IMR-90 (cell line): ENCODE measurements at regions not wholly inside any gene's neighbourhood (a gene's known extent, or its start where the extent isn't known, plus 50 kb on each side); places are given as distances from the start of the nearest gene placed in this dataset.

ENCODE experiments used
- ATAC-seq: fragments of 200-7000 bp; cut with Tn5 transposase; 2 replicates; pipeline ENCODE4 v1.9.1; 2020; ENCODE audit warnings: low read depth, mild to moderate bottlenecking, moderate library complexity
- BruUV-seq: library from RNA; stranded (reverse); fragments of 400-500 nt; replicated peaks from 2 replicates; lab custom pipeline; 2021; lab: Mats Ljungman, UMichigan
- CTCF ChIA-PET: fragments of 300-600 bp; formaldehyde crosslinking; extraction: SDS; loops from one replicate; lab custom pipeline; 2021; ENCODE audit warnings: antibody characterized with exemption; lab: Yijun Ruan, JAX
- POLR2A ChIA-PET: fragments of 300-600 bp; sonication (Branson Sonifier 250); formaldehyde crosslinking; loops from one replicate; lab custom pipeline; 2022; ENCODE audit warnings: antibody characterized with exemption; ENCODE audit not compliant: unreplicated experiment; lab: Charles Lee
- DNase-seq: peaks from one replicate; pipeline ENCODE4 v3.0.0; 2013
- H2AFZ ChIP-seq: replicated peaks from 2 replicates; pipeline ENCODE3; 2013; ENCODE audit warnings: low read length, mild to moderate bottlenecking; ENCODE audit not compliant: poor library complexity
- H2AK5ac ChIP-seq: 2 replicates; pipeline ENCODE4 v1.6.1; 2013; ENCODE audit warnings: low read depth, low read length, inconsistent platforms
- H2AK9ac ChIP-seq: replicated peaks from 2 replicates; pipeline ENCODE3; 2013; ENCODE audit warnings: mild to moderate bottlenecking, low read depth, low read length, moderate library complexity; ENCODE audit not compliant: poor library complexity
- H2BK120ac ChIP-seq: 2 replicates; pipeline ENCODE4 v1.6.1; 2013; ENCODE audit warnings: low read depth, low read length, inconsistent platforms
- H2BK15ac ChIP-seq: 3 replicates; pipeline ENCODE4 v1.6.1; 2013; ENCODE audit warnings: low read depth, low read length, inconsistent platforms
- H2BK20ac ChIP-seq: 2 replicates; pipeline ENCODE4 v1.6.1; 2013; ENCODE audit warnings: low read depth, mild to moderate bottlenecking, inconsistent platforms, low read length, moderate library complexity
- H2BK5ac ChIP-seq: 2 replicates; pipeline ENCODE4 v1.6.1; 2013; ENCODE audit warnings: mild to moderate bottlenecking, low read depth, low read length, inconsistent platforms; ENCODE audit not compliant: poor library complexity, severe bottlenecking
- H3K14ac ChIP-seq: replicated peaks from 2 replicates; pipeline ENCODE4 v1.6.1; 2013; ENCODE audit warnings: low read depth, low read length, inconsistent platforms
- H3K18ac ChIP-seq: 2 replicates; pipeline ENCODE4 v1.6.1; 2013; ENCODE audit warnings: low read depth, low read length, control low read depth
- H3K23ac ChIP-seq: 2 replicates; pipeline ENCODE4 v1.6.1; 2013; ENCODE audit warnings: low read depth, low read length, inconsistent platforms
- H3K27ac ChIP-seq: 2 replicates; pipeline ENCODE4 v1.5.1; 2013; ENCODE audit warnings: mild to moderate bottlenecking, control low read depth, low read length; ENCODE audit not compliant: insufficient read depth
- H3K27me3 ChIP-seq: 2 replicates; pipeline ENCODE4 v1.6.1; 2013; ENCODE audit warnings: low read length; ENCODE audit not compliant: control insufficient read depth, insufficient read depth
- H3K36me3 ChIP-seq: 2 replicates; pipeline ENCODE4 v1.6.1; 2013; ENCODE audit warnings: low read length, mixed read lengths; ENCODE audit not compliant: control insufficient read depth, insufficient read depth
- H3K4ac ChIP-seq: 2 replicates; pipeline ENCODE4 v1.6.1; 2013; ENCODE audit warnings: low read depth, low read length, inconsistent platforms
- H3K4me1 ChIP-seq: 2 replicates; pipeline ENCODE4 v1.6.1; 2013; ENCODE audit warnings: low read length, mixed read lengths; ENCODE audit not compliant: control insufficient read depth, insufficient read depth
- H3K4me2 ChIP-seq: 2 replicates; pipeline ENCODE4 v1.6.1; 2013; ENCODE audit warnings: low read depth, mild to moderate bottlenecking, control low read depth, low read length, moderate library complexity
- H3K4me3 ChIP-seq: 2 replicates; pipeline ENCODE4 v1.5.1; 2013; ENCODE audit warnings: low read depth, mild to moderate bottlenecking, control low read depth, low read length, moderate library complexity; ENCODE audit not compliant: insufficient read depth
- H3K56ac ChIP-seq: 2 replicates; pipeline ENCODE4 v1.6.1; 2013; ENCODE audit warnings: low read length, inconsistent platforms; ENCODE audit not compliant: insufficient read depth; ENCODE audit errors: extremely low read depth
- H3K79me1 ChIP-seq, 2 experiments: 2 replicates each; pipeline ENCODE4 v1.6.1; 2013; ENCODE audit warnings: low read length in 2 of 2, inconsistent platforms in 1 of 2, low read depth in 1 of 2
- H3K9ac ChIP-seq: 2 replicates; pipeline ENCODE4 v1.6.1; 2013; ENCODE audit warnings: low read depth, low read length, control low read depth
- H3K9me1 ChIP-seq: 2 replicates; pipeline ENCODE4 v1.6.1; 2013; ENCODE audit warnings: low read length, inconsistent platforms; ENCODE audit not compliant: insufficient read depth
- H3K9me3 ChIP-seq: 2 replicates; pipeline ENCODE4 v1.6.1; 2013; ENCODE audit warnings: low read length; ENCODE audit not compliant: control insufficient read depth, insufficient read depth
- H4K20me1 ChIP-seq: 2 replicates; pipeline ENCODE4 v1.6.1; 2013; ENCODE audit warnings: low read length, inconsistent platforms; ENCODE audit not compliant: insufficient read depth
- H4K5ac ChIP-seq: 2 replicates; pipeline ENCODE4 v1.6.1; 2013; ENCODE audit warnings: mild to moderate bottlenecking, low read depth, low read length, control low read depth
- H4K8ac ChIP-seq, 2 experiments: 2 replicates each; pipeline ENCODE4 v1.6.1; 2013; ENCODE audit warnings: low read depth in 2 of 2, low read length in 2 of 2, control low read depth in 1 of 2, inconsistent platforms in 1 of 2
- H4K91ac ChIP-seq: 2 replicates; pipeline ENCODE4 v1.6.1; 2013; ENCODE audit warnings: low read depth, low read length, inconsistent platforms; ENCODE audit not compliant: insufficient read depth
- BHLHE40 ChIP-seq: fragments of 150-350 bp; IDR thresholded peaks from 2 replicates; pipeline ENCODE4 v1.6.1; 2016; ENCODE audit warnings: mild to moderate bottlenecking, low read depth, low read length
- CEBPB ChIP-seq: IDR thresholded peaks from 2 replicates; pipeline ENCODE4 v1.6.1; 2012; ENCODE audit warnings: low read depth, low read length, improper control_type of control experiment
- CHD1 ChIP-seq: IDR thresholded peaks from 2 replicates; pipeline ENCODE4 v1.6.1; 2012; ENCODE audit warnings: low read depth, low read length, improper control_type of control experiment
- FOS ChIP-seq: fragments of 150-350 bp; IDR thresholded peaks from 2 replicates; pipeline ENCODE4 v1.6.1; 2016; ENCODE audit warnings: low read depth, low read length
- MAFK ChIP-seq: IDR thresholded peaks from 2 replicates; pipeline ENCODE4 v1.6.1; 2012; ENCODE audit warnings: low read depth, low read length, improper control_type of control experiment
- MAZ ChIP-seq: IDR thresholded peaks from 2 replicates; pipeline ENCODE4 v1.6.1; 2012; ENCODE audit warnings: low read depth, mild to moderate bottlenecking, low read length, improper control_type of control experiment, moderate library complexity, borderline replicate concordance
- MXI1 ChIP-seq: IDR thresholded peaks from 2 replicates; pipeline ENCODE4 v1.6.1; 2012; ENCODE audit warnings: low read depth, mild to moderate bottlenecking, low read length, moderate library complexity, borderline replicate concordance
- NFE2L2 ChIP-seq: fragments of 150-350 bp; IDR thresholded peaks from 2 replicates; pipeline ENCODE4 v1.6.1; 2016; ENCODE audit warnings: low read depth, mild to moderate bottlenecking, low read length
- POLR2A ChIP-seq: IDR thresholded peaks from 2 replicates; pipeline ENCODE4 v1.6.1; 2012; ENCODE audit warnings: mild to moderate bottlenecking, low read depth, low read length
- RAD21 ChIP-seq: IDR thresholded peaks from 2 replicates; pipeline ENCODE4 v1.6.1; 2012; ENCODE audit warnings: low read length, improper control_type of control experiment
- RCOR1 ChIP-seq: IDR thresholded peaks from 2 replicates; pipeline ENCODE4 v1.6.1; 2012; ENCODE audit warnings: mild to moderate bottlenecking, low read length, improper control_type of control experiment; ENCODE audit not compliant: insufficient replicate concordance
- RFX5 ChIP-seq: IDR thresholded peaks from 2 replicates; pipeline ENCODE4 v1.8.0; 2012; ENCODE audit warnings: low read depth, mild to moderate bottlenecking, low read length, moderate library complexity
- SMC3 ChIP-seq: fragments of 150-350 bp; IDR thresholded peaks from 2 replicates; pipeline ENCODE4 v1.6.1; 2016; ENCODE audit warnings: low read depth, mild to moderate bottlenecking, antibody characterized with exemption, low read length, moderate library complexity
- WGBS, 2 experiments: methylation state at CpG; one replicate each; pipeline versions ENCODE4 v1.1.5 to v1.1.7; 2013; ENCODE audit warnings: missing lambda C conversion rate in 2 of 2; ENCODE audit not compliant: insufficient read length in 1 of 2; ENCODE audit errors: extremely low coverage in 2 of 2; 5-methylcytosine and 5-hydroxymethylcytosine counted together
- dilution Hi-C: fragments of 300-500 bp; cut with HindIII; formaldehyde crosslinking; loops from one replicate; pipeline ENCODE4 v1.14.3; 2018; ENCODE audit warnings: low sequenced_read_pairs; ENCODE audit not compliant: unreplicated experiment
- in situ Hi-C: fragments of 300-500 bp; cut with MboI; formaldehyde crosslinking; loops from 3 replicates; pipeline ENCODE4 v1.14.3; 2019; ENCODE audit warnings: low sequenced_read_pairs, inconsistent platforms, mixed read lengths
- intact Hi-C: fragments of 100-400 bp; cut with micrococcal nuclease; formaldehyde crosslinking; loops from 2 replicates; pipeline ENCODE4 v1.10.0; 2022
- TF ChIP-seq, protein P1 (sequence below): fragments of 150-350 bp; IDR thresholded peaks from 2 replicates; pipeline ENCODE4 v1.6.1; 2016; ENCODE audit warnings: low read depth, mild to moderate bottlenecking, low read length, moderate library complexity, borderline replicate concordance
- TF ChIP-seq, protein P2 (sequence below): conservative IDR thresholded peaks from 2 replicates; pipeline ENCODE4 v1.5.1; 2012; ENCODE audit warnings: mild to moderate bottlenecking, low read depth, low read length, improper control_type of control experiment
- TF ChIP-seq, protein P3 (sequence below): fragments of 150-350 bp; IDR thresholded peaks from 2 replicates; pipeline ENCODE4 v1.6.1; 2017; ENCODE audit warnings: mild to moderate bottlenecking, antibody characterized with exemption, low read length, low read depth

DNA sequence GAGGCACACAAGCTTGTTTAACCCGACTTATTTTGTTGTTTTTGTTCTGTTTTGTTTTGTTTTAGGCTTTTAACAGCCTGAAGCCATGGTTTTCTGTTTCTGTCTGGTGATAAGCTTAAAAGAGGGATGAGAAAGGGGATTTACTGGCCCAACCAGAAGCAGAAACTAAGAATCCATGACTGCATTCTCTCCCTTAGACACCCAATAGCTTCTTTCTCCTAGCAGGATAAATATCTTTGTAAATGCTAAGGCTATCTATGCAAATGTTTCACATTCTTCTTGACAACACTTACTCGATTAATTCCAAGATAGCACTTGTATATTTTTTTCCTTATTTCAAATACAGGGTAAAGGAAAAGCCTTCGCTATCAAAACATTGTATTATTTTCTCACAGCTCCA lies 53.7 kb upstream of the SMAD1 start:
- TF ChIP-seq BHLHE40: no peak
- TF ChIP-seq NFE2L2: no peak
- TF ChIP-seq SMC3: no peak
- no peak for TF ChIP-seq RAD21
- TF ChIP-seq RFX5: no peak
- TF ChIP-seq POLR2A: no peak
- no peak for TF ChIP-seq CHD1
- TF ChIP-seq, protein P1, sequence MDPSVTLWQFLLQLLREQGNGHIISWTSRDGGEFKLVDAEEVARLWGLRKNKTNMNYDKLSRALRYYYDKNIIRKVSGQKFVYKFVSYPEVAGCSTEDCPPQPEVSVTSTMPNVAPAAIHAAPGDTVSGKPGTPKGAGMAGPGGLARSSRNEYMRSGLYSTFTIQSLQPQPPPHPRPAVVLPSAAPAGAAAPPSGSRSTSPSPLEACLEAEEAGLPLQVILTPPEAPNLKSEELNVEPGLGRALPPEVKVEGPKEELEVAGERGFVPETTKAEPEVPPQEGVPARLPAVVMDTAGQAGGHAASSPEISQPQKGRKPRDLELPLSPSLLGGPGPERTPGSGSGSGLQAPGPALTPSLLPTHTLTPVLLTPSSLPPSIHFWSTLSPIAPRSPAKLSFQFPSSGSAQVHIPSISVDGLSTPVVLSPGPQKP: no peak
- TF ChIP-seq, protein P2, sequence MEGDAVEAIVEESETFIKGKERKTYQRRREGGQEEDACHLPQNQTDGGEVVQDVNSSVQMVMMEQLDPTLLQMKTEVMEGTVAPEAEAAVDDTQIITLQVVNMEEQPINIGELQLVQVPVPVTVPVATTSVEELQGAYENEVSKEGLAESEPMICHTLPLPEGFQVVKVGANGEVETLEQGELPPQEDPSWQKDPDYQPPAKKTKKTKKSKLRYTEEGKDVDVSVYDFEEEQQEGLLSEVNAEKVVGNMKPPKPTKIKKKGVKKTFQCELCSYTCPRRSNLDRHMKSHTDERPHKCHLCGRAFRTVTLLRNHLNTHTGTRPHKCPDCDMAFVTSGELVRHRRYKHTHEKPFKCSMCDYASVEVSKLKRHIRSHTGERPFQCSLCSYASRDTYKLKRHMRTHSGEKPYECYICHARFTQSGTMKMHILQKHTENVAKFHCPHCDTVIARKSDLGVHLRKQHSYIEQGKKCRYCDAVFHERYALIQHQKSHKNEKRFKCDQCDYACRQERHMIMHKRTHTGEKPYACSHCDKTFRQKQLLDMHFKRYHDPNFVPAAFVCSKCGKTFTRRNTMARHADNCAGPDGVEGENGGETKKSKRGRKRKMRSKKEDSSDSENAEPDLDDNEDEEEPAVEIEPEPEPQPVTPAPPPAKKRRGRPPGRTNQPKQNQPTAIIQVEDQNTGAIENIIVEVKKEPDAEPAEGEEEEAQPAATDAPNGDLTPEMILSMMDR: no peak
- TF ChIP-seq FOS: no peak
- no peak for TF ChIP-seq MXI1
- no peak for TF ChIP-seq RCOR1
- no peak for TF ChIP-seq CEBPB
- TF ChIP-seq, protein P3, sequence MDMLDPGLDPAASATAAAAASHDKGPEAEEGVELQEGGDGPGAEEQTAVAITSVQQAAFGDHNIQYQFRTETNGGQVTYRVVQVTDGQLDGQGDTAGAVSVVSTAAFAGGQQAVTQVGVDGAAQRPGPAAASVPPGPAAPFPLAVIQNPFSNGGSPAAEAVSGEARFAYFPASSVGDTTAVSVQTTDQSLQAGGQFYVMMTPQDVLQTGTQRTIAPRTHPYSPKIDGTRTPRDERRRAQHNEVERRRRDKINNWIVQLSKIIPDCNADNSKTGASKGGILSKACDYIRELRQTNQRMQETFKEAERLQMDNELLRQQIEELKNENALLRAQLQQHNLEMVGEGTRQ: no peak
- no peak for TF ChIP-seq MAZ
- TF ChIP-seq MAFK: no peak
- H2BK15ac ChIP-seq: no peak overlapping the region
- H3K14ac ChIP-seq: no peak overlapping the region
- CTCF ChIA-PET: interaction anchor here (1.1 to 1.5 kb wide), 3 partner anchors 18 to 129 kb away, joined by 3 to 4 read pairs (median 3); no protein-coding TSS in a partner anchor
- H2AFZ ChIP-seq: no peak overlapping the region
- ATAC-seq: no peak
- dilution Hi-C loops (no loop called here), in situ Hi-C loops (no loop called here), intact Hi-C loops (no loop called here)
- no peak overlapping the region for H3K4ac ChIP-seq
- H4K5ac ChIP-seq: no peak overlapping the region
- H2BK120ac ChIP-seq: no peak overlapping the region
- H3K36me3 ChIP-seq: no peaks in the 10 kb centered on the region
- no peak for DNase-seq
- no CpG with 5 or more reads among the region's 3 CpGs for WGBS, 2 experiments
- no peak overlapping the region for H3K4me3 ChIP-seq
- H3K9ac ChIP-seq: no peak overlapping the region
- no peaks in the 10 kb centered on the region for H3K4me1 ChIP-seq
- no peak overlapping the region for H3K27ac ChIP-seq
- no peaks in the 10 kb centered on the region for H3K9me1 ChIP-seq
- no peak overlapping the region for H4K91ac ChIP-seq
- POLR2A ChIA-PET: no interaction called here
- H3K23ac ChIP-seq: no peak overlapping the region
- H4K20me1 ChIP-seq: no peaks in the 10 kb centered on the region
- no peak overlapping the region for H2BK5ac ChIP-seq
- no peak overlapping the region for H4K8ac ChIP-seq
- H2AK9ac ChIP-seq: no peak overlapping the region
- H3K56ac ChIP-seq: no peak overlapping the region
- H3K4me2 ChIP-seq: no peak overlapping the region
- H3K27me3 ChIP-seq: no peaks in the 10 kb centered on the region
- H3K9me3 ChIP-seq: no peaks in the 10 kb centered on the region
- no TSS peak for BruUV-seq
- H3K18ac ChIP-seq: no peak overlapping the region
- no peak overlapping the region for H2BK20ac ChIP-seq
- no peaks in the 10 kb centered on the region for H3K79me1 ChIP-seq
- no peak overlapping the region for H2AK5ac ChIP-seq
